Activated CD4-positive, CD25-positive, alpha-beta regulatory T cell treated with anti-CD3 and anti-CD28 coated beads, Interleukin-2, amount 50 U/mL, for 24 hours (primary cell): ENCODE measurements at regions not wholly inside any gene's neighbourhood (a gene's known extent, or its start where the extent isn't known, plus 50 kb on each side); places are given as distances from the start of the nearest gene placed in this dataset.

ENCODE experiments used
- ATAC-seq, 2 donors: fragments of 150-1000 bp; cut with Tn5 transposase; one replicate each; pipeline ENCODE4 v1.10.0; 2021; ENCODE audit warnings: mild to moderate bottlenecking in 1 of 2, moderate library complexity in 1 of 2

- ATAC-seq: no peak
Observed at GRCh38 chr11:110974731-110975130, 262.5 kb upstream of the ARHGAP20 start.

- no peak for ATAC-seq
Observed at GRCh38 chr11:110973401-110973980, 261.3 kb upstream of the ARHGAP20 start.

- no peak for ATAC-seq
Observed at GRCh38 chr11:110972640-110973039, 260.4 kb upstream of the ARHGAP20 start.

GRCh38 chr11:110972106-110972505, 259.9 kb upstream of the ARHGAP20 start:
- ATAC-seq: no peak

GRCh38 chr11:110971140-110971539, 258.9 kb upstream of the ARHGAP20 start:
- no peak for ATAC-seq

- ATAC-seq: no peak
Observed at GRCh38 chr11:110968348-110969062, 256.3 kb upstream of the ARHGAP20 start.

- no peak for ATAC-seq
Observed at GRCh38 chr11:110966131-110966530, 253.9 kb upstream of the ARHGAP20 start.

GRCh38 chr11:110962921-110963320, 250.7 kb upstream of the ARHGAP20 start:
- ATAC-seq: no peak

GRCh38 chr11:110960167-110960566, 247.9 kb upstream of the ARHGAP20 start:
- ATAC-seq: no peak

- no peak for ATAC-seq
Observed at GRCh38 chr11:110958216-110958615, 246.0 kb upstream of the ARHGAP20 start.

- no peak for ATAC-seq
Observed at GRCh38 chr11:110955776-110956175, 243.5 kb upstream of the ARHGAP20 start.

- no peak for ATAC-seq
Observed at GRCh38 chr11:110951950-110952503, 239.8 kb upstream of the ARHGAP20 start.

GRCh38 chr11:110951037-110951949, 239.1 kb upstream of the ARHGAP20 start:
- no peak for ATAC-seq

- no peak for ATAC-seq
Observed at GRCh38 chr11:110948112-110948511, 235.9 kb upstream of the ARHGAP20 start.

GRCh38 chr11:110947096-110947495, 234.9 kb upstream of the ARHGAP20 start:
- no peak for ATAC-seq

- ATAC-seq: no peak
Observed at GRCh38 chr11:110939471-110939870, 227.2 kb upstream of the ARHGAP20 start.

- no peak for ATAC-seq
Observed at GRCh38 chr11:110935018-110935640, 222.9 kb upstream of the ARHGAP20 start.

- no peak for ATAC-seq
Observed at GRCh38 chr11:110929129-110929528, 216.9 kb upstream of the ARHGAP20 start.

GRCh38 chr11:110928391-110928790, 216.2 kb upstream of the ARHGAP20 start:
- no peak for ATAC-seq

- ATAC-seq: no peak
Observed at GRCh38 chr11:110921742-110922521, 209.7 kb upstream of the ARHGAP20 start.

- ATAC-seq: no peak
Observed at GRCh38 chr11:110919241-110919922, 207.1 kb upstream of the ARHGAP20 start.
